Spleen (tissue), 7 donors: ENCODE measurements at regions not wholly inside any gene's neighbourhood (a gene's known extent, or its start where the extent isn't known, plus 50 kb on each side); places are given as distances from the start of the nearest gene placed in this dataset.

Source experiments
- CTCF ChIP-seq, 11 experiments: fragments of 200-600 bp in 7 of 11; fragments of 450-650 bp in 4 of 11; sonication (generic) in 4 of 11; IDR thresholded peaks in 8 of 11; conservative IDR thresholded peaks in 3 of 11; 1 replicate in 7 of 11; 2 replicates in 4 of 11; pipeline versions ENCODE4 v1.4.0 to v1.8.0; 2016 to 2021; ENCODE audit warnings: antibody characterized with exemption in 11 of 11, inconsistent platforms in 4 of 11, mild to moderate bottlenecking in 1 of 11
- POLR2A ChIP-seq, 3 donors: fragments of 450-650 bp; IDR thresholded peaks; one replicate each; pipeline ENCODE4 v1.5.1; 2017; ENCODE audit warnings: antibody characterized with exemption in 3 of 3, mild to moderate bottlenecking in 1 of 3
- POLR2AphosphoS5 ChIP-seq, 3 donors: sonication (generic); formaldehyde crosslinking; IDR thresholded peaks; one replicate each; pipeline ENCODE4 v1.5.1; 2017; ENCODE audit warnings: antibody characterized with exemption in 3 of 3
- donor health status: DM: no; HTN: no; CAD: no; lungs with moderate emphysema.
- donor health status: DM: no; HTN: no; CAD: no.
- donor health status: DM: no; HTN: no; CAD: no.

DNA sequence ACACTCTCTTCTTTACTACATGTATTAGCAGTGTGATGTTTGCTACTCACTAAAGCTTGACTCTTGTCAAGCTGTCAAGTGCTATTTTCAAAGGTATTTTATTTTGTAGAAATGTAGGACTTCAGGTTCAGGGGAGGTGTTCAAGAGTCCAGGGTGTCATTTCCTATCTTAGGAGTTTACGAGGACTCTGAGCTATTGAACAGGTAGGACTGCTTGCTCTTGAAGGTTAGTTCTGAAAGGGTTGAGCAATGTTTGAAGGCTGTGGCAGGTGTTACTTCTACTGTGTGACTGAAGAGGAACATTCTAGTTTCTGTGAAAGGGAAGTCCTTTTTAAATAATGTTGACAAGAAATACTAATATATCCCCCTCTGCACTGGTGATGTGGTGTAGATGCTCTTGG is 1151.2 kb downstream of the PDHA2 start:
- TF ChIP-seq CTCF (IDR thresholded peaks at IDR 0.05 in 8 of 11, conservative IDR thresholded peaks at IDR 0.05 in 3 of 11) (no peak), POLR2A (IDR thresholded peaks at IDR 0.05) (no peak), POLR2AphosphoS5 (IDR thresholded peaks at IDR 0.05) (no peak)
